ENCODE measurements at regions not wholly inside any gene's neighbourhood (a gene's known extent, or its start where the extent isn't known, plus 50 kb on each side); places are given as distances from the start of the nearest gene placed in this dataset.
"Not testable (repeated sequence)": the region's sequence is repeated elsewhere in the genome, so short reads cannot be mapped to it uniquely, and the experiment has no call there.

GRCh38 chr11:134841972-134842371 is 429.9 kb upstream of the B3GAT1 start:
- Mint-ChIP-seq H3K4me1 (ENCODE audit: low read depth, unreplicated experiment) (no peaks in the 10 kb centered on the region), H3K4me3 (ENCODE audit: unreplicated experiment) (no peak overlapping the region), H3K9me3 (ENCODE audit: unreplicated experiment) (no peaks in the 10 kb centered on the region), H3K36me3 (ENCODE audit: low read depth, unreplicated experiment) (no peaks in the 10 kb centered on the region), H3K27me3 (ENCODE audit: low read depth, unreplicated experiment) (peaks cover 57% of the 10 kb centered on the region), H3K27ac (ENCODE audit: unreplicated experiment) (no peak overlapping the region)
- Histone ChIP-seq H3K9me3 (ENCODE audit: insufficient read depth, low read depth, low read length) (no peaks in the 10 kb centered on the region), H3K4me2 (ENCODE audit: low read length) (no peak overlapping the region), H4K20me1 (ENCODE audit: insufficient read depth, low read length) (no peaks in the 10 kb centered on the region), H3K4me1 (ENCODE audit: insufficient read depth, low read length) (no peaks in the 10 kb centered on the region), H2AFZ (ENCODE audit: low read depth, low read length) (no peak overlapping the region), H3K4me3 (ENCODE audit: insufficient read depth, low read depth, low read length) (no peak overlapping the region), H3K9ac (ENCODE audit: low read length) (no peak overlapping the region), H3K79me2 (ENCODE audit: insufficient read depth, low read length) (no peaks in the 10 kb centered on the region), H3K27me3 (ENCODE audit: insufficient read depth, low read length) (no peaks in the 10 kb centered on the region), H3K36me3 (ENCODE audit: insufficient read depth, low read length) (no peaks in the 10 kb centered on the region), H3K27ac (ENCODE audit: low read depth, low read length) (no peak overlapping the region)
- TF ChIP-seq, protein P1, sequence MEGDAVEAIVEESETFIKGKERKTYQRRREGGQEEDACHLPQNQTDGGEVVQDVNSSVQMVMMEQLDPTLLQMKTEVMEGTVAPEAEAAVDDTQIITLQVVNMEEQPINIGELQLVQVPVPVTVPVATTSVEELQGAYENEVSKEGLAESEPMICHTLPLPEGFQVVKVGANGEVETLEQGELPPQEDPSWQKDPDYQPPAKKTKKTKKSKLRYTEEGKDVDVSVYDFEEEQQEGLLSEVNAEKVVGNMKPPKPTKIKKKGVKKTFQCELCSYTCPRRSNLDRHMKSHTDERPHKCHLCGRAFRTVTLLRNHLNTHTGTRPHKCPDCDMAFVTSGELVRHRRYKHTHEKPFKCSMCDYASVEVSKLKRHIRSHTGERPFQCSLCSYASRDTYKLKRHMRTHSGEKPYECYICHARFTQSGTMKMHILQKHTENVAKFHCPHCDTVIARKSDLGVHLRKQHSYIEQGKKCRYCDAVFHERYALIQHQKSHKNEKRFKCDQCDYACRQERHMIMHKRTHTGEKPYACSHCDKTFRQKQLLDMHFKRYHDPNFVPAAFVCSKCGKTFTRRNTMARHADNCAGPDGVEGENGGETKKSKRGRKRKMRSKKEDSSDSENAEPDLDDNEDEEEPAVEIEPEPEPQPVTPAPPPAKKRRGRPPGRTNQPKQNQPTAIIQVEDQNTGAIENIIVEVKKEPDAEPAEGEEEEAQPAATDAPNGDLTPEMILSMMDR (IDR thresholded peaks at IDR 0.05; ENCODE audit: insufficient read depth, low read depth, low read length): no peak
- no peak for TF ChIP-seq EZH2 (IDR thresholded peaks at IDR 0.05; ENCODE audit: insufficient read depth, low read length)
- DNase-seq (ENCODE audit: low read depth) (no peak), FAIRE-seq (no peak)

- no peak overlapping the region for H2AFZ ChIP-seq (ENCODE audit: low read depth, low read length)
- H3K9me3 ChIP-seq (ENCODE audit: insufficient read depth, low read depth, low read length): no peaks in the 10 kb centered on the region
- H3K27ac ChIP-seq (ENCODE audit: low read depth, low read length): no peak overlapping the region
- no peaks in the 10 kb centered on the region for H3K27me3 ChIP-seq (ENCODE audit: insufficient read depth, low read length)
- H3K4me3 Mint-ChIP-seq (ENCODE audit: unreplicated experiment): no peak overlapping the region
- no peaks in the 10 kb centered on the region for H3K79me2 ChIP-seq (ENCODE audit: insufficient read depth, low read length)
- H3K27ac Mint-ChIP-seq (ENCODE audit: unreplicated experiment): no peak overlapping the region
- no peaks in the 10 kb centered on the region for H3K9me3 Mint-ChIP-seq (ENCODE audit: unreplicated experiment)
- peaks cover 59% of the 10 kb centered on the region for H3K27me3 Mint-ChIP-seq (ENCODE audit: low read depth, unreplicated experiment)
- no peak for TF ChIP-seq EZH2 (IDR thresholded peaks at IDR 0.05; ENCODE audit: insufficient read depth, low read length)
- DNase-seq (ENCODE audit: low read depth) (no peak), FAIRE-seq (no peak)
- H3K9ac ChIP-seq (ENCODE audit: low read length): no peak overlapping the region
- H3K4me1 Mint-ChIP-seq (ENCODE audit: low read depth, unreplicated experiment): no peaks in the 10 kb centered on the region
- no peaks in the 10 kb centered on the region for H4K20me1 ChIP-seq (ENCODE audit: insufficient read depth, low read length)
- no peaks in the 10 kb centered on the region for H3K4me1 ChIP-seq (ENCODE audit: insufficient read depth, low read length)
- no peaks in the 10 kb centered on the region for H3K36me3 ChIP-seq (ENCODE audit: insufficient read depth, low read length)
- no peak overlapping the region for H3K4me3 ChIP-seq (ENCODE audit: insufficient read depth, low read depth, low read length)
- H3K4me2 ChIP-seq (ENCODE audit: low read length): no peak overlapping the region
- H3K36me3 Mint-ChIP-seq (ENCODE audit: low read depth, unreplicated experiment): no peaks in the 10 kb centered on the region
Measured at GRCh38 chr11:134841411-134841810, 429.4 kb upstream of the B3GAT1 start.

DNA sequence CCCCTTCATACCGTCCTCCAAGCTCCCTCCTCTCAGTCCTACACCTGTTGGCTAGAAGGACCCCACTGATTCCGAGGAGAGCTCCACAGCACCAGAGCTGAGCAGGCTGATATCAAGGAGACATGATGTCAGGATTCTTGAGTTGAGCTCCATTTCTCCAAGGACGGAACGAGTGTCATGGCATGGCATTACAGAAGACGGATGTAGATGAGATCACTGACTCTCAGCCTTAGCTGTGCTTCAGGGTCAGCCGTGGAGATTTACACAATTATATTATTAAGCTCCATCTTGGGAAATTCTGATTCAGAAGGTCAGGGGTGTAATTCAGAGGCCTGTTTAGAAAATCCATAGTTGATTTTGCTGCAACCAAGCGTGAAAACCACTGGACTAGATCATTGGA is 428.9 kb upstream of the B3GAT1 start:
- H3K27me3 Mint-ChIP-seq (ENCODE audit: low read depth, unreplicated experiment): peaks cover 59% of the 10 kb centered on the region
- no peaks in the 10 kb centered on the region for H3K4me1 ChIP-seq (ENCODE audit: insufficient read depth, low read length)
- FAIRE-seq: no peak
- H3K27me3 ChIP-seq (ENCODE audit: insufficient read depth, low read length): no peaks in the 10 kb centered on the region
- no peak overlapping the region for H3K4me3 ChIP-seq (ENCODE audit: insufficient read depth, low read depth, low read length)
- H2AFZ ChIP-seq (ENCODE audit: low read depth, low read length): no peak overlapping the region
- no peak overlapping the region for H3K4me2 ChIP-seq (ENCODE audit: low read length)
- H3K9me3 Mint-ChIP-seq (ENCODE audit: unreplicated experiment): no peaks in the 10 kb centered on the region
- no peak overlapping the region for H3K4me3 Mint-ChIP-seq (ENCODE audit: unreplicated experiment)
- no peaks in the 10 kb centered on the region for H3K9me3 ChIP-seq (ENCODE audit: insufficient read depth, low read depth, low read length)
- DNase-seq (ENCODE audit: low read depth): no peak
- no peaks in the 10 kb centered on the region for H3K36me3 Mint-ChIP-seq (ENCODE audit: low read depth, unreplicated experiment)
- H3K27ac ChIP-seq (ENCODE audit: low read depth, low read length): no peak overlapping the region
- no peak overlapping the region for H3K27ac Mint-ChIP-seq (ENCODE audit: unreplicated experiment)
- no peaks in the 10 kb centered on the region for H3K4me1 Mint-ChIP-seq (ENCODE audit: low read depth, unreplicated experiment)
- no peaks in the 10 kb centered on the region for H3K79me2 ChIP-seq (ENCODE audit: insufficient read depth, low read length)
- H3K9ac ChIP-seq (ENCODE audit: low read length): no peak overlapping the region
- TF ChIP-seq, protein P1 (IDR thresholded peaks at IDR 0.05; ENCODE audit: insufficient read depth, low read depth, low read length): no peak
- no peak for TF ChIP-seq EZH2 (IDR thresholded peaks at IDR 0.05; ENCODE audit: insufficient read depth, low read length)
- H3K36me3 ChIP-seq (ENCODE audit: insufficient read depth, low read length): no peaks in the 10 kb centered on the region
- no peaks in the 10 kb centered on the region for H4K20me1 ChIP-seq (ENCODE audit: insufficient read depth, low read length)

GRCh38 chr11:134840165-134840564 is 428.1 kb upstream of the B3GAT1 start:
- not testable (repeated sequence) for H3K9me3 ChIP-seq (ENCODE audit: insufficient read depth, low read depth, low read length)

More at GRCh38 chr11:134840165-134840564, 428.1 kb upstream of the B3GAT1 start:
- H3K4me2 ChIP-seq (ENCODE audit: low read length); H3K4me3 Mint-ChIP-seq (ENCODE audit: unreplicated experiment); H2AFZ ChIP-seq (ENCODE audit: low read depth, low read length); DNase-seq (ENCODE audit: low read depth); H3K9ac ChIP-seq (ENCODE audit: low read length); H3K36me3 Mint-ChIP-seq (ENCODE audit: low read depth, unreplicated experiment); H3K4me3 ChIP-seq (ENCODE audit: insufficient read depth, low read depth, low read length); H3K4me1 ChIP-seq (ENCODE audit: insufficient read depth, low read length); FAIRE-seq; H3K79me2 ChIP-seq (ENCODE audit: insufficient read depth, low read length); H3K27ac Mint-ChIP-seq (ENCODE audit: unreplicated experiment); H3K27me3 ChIP-seq (ENCODE audit: insufficient read depth, low read length); H3K36me3 ChIP-seq (ENCODE audit: insufficient read depth, low read length); H3K4me1 Mint-ChIP-seq (ENCODE audit: low read depth, unreplicated experiment); H4K20me1 ChIP-seq (ENCODE audit: insufficient read depth, low read length); H3K27ac ChIP-seq (ENCODE audit: low read depth, low read length); H3K9me3 Mint-ChIP-seq (ENCODE audit: unreplicated experiment): not testable (repeated sequence)
- peaks cover 57% of the 10 kb centered on the region for H3K27me3 Mint-ChIP-seq (ENCODE audit: low read depth, unreplicated experiment)

All from astrocyte (in vitro differentiated cells and primary cell).